GM12872 (cell line): ENCODE measurements at regions not wholly inside any gene's neighbourhood (a gene's known extent, or its start where the extent isn't known, plus 50 kb on each side); places are given as distances from the start of the nearest gene placed in this dataset.

ENCODE experiments used
- CTCF ChIP-seq: IDR thresholded peaks from 3 replicates; pipeline ENCODE4 v1.5.1; 2011; ENCODE audit warnings: low read depth, mild to moderate bottlenecking, low read length, moderate library complexity; ENCODE audit not compliant: insufficient read depth

- TF ChIP-seq CTCF, result no peak
These were observed 1082.1 kb downstream of the AACS start for GRCh38 chr12:126147321-126147720.

DNA sequence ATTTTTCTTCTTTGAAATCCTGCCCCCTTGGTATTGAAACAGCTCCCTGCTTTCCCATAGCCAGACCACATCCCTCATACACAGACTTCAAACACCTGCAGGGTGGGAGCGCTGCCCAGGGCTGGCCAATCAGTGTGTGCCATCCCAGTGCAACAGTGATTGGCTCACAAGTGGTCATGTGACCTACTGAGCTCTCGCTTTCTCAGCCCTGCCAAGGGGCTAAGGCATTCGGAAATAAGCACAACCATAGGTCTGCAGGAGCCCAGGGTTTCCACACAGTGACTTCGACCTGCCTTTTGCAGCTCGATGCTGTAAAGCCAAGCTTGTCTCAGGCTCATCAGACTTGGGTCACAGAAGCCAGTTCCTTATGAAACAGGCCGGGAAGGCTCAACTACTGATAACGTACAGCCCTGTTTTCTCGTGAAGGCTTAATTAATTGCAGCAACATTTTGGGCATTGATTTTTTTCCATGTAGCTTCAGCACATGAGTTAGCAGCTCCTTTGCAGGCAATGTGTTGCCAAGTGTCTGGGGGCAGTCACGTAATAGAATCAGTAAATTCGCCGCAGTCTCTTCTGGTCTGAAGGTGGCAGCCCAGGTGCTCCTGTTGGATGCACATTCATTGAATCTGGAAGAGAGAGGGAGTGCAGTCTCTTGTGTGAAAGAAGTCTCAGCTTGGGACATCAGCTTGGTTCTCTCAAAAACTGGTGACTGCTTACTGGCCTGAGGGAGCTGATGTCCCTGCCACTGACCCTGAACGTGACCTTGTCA lies 1091.8 kb downstream of the AACS start:
- no peak for TF ChIP-seq CTCF

- TF ChIP-seq CTCF, result no peak
These were observed 1092.3 kb downstream of the AACS start for GRCh38 chr12:126157575-126157966.

GRCh38 chr12:126159139-126159538 lies 1093.9 kb downstream of the AACS start:
- TF ChIP-seq CTCF, result no peak

- no peak for TF ChIP-seq CTCF
These were observed 1095.7 kb downstream of the AACS start for GRCh38 chr12:126160912-126161311.

DNA sequence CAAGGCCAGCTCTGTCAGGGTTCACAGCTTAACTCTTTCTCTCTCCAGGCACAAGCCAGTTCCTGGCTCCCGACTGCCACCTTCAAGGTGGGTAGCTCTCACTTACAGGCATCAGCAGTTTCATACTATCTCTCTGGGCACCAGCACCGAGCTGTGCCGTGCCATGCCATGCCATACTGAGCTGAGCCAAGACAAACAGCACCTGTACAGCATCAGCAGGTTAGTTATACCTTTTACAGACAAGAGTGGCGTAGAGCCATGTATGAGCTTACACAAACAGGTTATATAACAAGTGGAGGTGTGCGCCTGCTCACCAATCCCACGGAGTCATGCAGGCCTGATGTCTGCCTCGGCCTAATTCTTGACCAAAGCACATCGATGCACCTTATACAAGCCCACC lies 1098.7 kb downstream of the AACS start:
- TF ChIP-seq CTCF, result no peak

GRCh38 chr12:126171937-126172559 lies 1106.8 kb downstream of the AACS start:
- TF ChIP-seq CTCF, result no peak
